ENCODE measurements at regions not wholly inside any gene's neighbourhood (a gene's known extent, or its start where the extent isn't known, plus 50 kb on each side); places are given as distances from the start of the nearest gene placed in this dataset.

GRCh38 chr12:90399357-90399756, 555.6 kb downstream of the CCER1 start:
- no peak for DNase-seq
- TF ChIP-seq CTCF (IDR thresholded peaks at IDR 0.05), result no peak
- H3K4me3 Mint-ChIP-seq, result no peak overlapping the region
- H3K36me3 Mint-ChIP-seq (ENCODE audit: low read depth), result no peaks in the 10 kb centered on the region
- H3K9me3 Mint-ChIP-seq, result peaks cover 16% of the 10 kb centered on the region
- H3K4me1 Mint-ChIP-seq (ENCODE audit: low read depth), result no peaks in the 10 kb centered on the region
- H3K27me3 Mint-ChIP-seq (ENCODE audit: insufficient read depth), result no peaks in the 10 kb centered on the region; the same call in 1 of the 2 replicates
- H3K27ac Mint-ChIP-seq, result no peak overlapping the region

- no peaks in the 10 kb centered on the region for H3K4me1 Mint-ChIP-seq (ENCODE audit: low read depth)
- H3K36me3 Mint-ChIP-seq (ENCODE audit: low read depth), result no peaks in the 10 kb centered on the region
- peaks cover 16% of the 10 kb centered on the region for H3K9me3 Mint-ChIP-seq
- no peak for TF ChIP-seq CTCF (IDR thresholded peaks at IDR 0.05)
- H3K27ac Mint-ChIP-seq, result no peak overlapping the region
- no peak for DNase-seq
- no peaks in the 10 kb centered on the region; the same call in none of the 2 replicates for H3K27me3 Mint-ChIP-seq (ENCODE audit: insufficient read depth)
- H3K4me3 Mint-ChIP-seq, result no peak overlapping the region
Measured at GRCh38 chr12:90398285-90398836, 556.6 kb downstream of the CCER1 start.

- DNase-seq, result no peak
- Mint-ChIP-seq H3K4me1 (ENCODE audit: low read depth) (no peaks in the 10 kb centered on the region), H3K27ac (no peak overlapping the region), H3K9me3 (peaks cover 16% of the 10 kb centered on the region), H3K36me3 (ENCODE audit: low read depth) (no peaks in the 10 kb centered on the region), H3K27me3 (ENCODE audit: insufficient read depth) (no peaks in the 10 kb centered on the region; the same call in none of the 2 replicates), H3K4me3 (no peak overlapping the region)
- no peak for TF ChIP-seq CTCF (IDR thresholded peaks at IDR 0.05)
Measured at GRCh38 chr12:90396556-90396955, 558.4 kb downstream of the CCER1 start.

GRCh38 chr12:90393652-90394051, 561.3 kb downstream of the CCER1 start:
- H3K4me3 Mint-ChIP-seq, result no peak overlapping the region
- H3K27ac Mint-ChIP-seq, result no peak overlapping the region
- H3K4me1 Mint-ChIP-seq (ENCODE audit: low read depth), result no peaks in the 10 kb centered on the region
- TF ChIP-seq CTCF (IDR thresholded peaks at IDR 0.05), result no peak
- peaks cover 8% of the 10 kb centered on the region; the same call in 1 of the 2 replicates for H3K9me3 Mint-ChIP-seq
- H3K27me3 Mint-ChIP-seq (ENCODE audit: insufficient read depth), result no peaks in the 10 kb centered on the region; the same call in none of the 2 replicates
- DNase-seq, result no peak
- H3K36me3 Mint-ChIP-seq (ENCODE audit: low read depth), result no peaks in the 10 kb centered on the region

- Mint-ChIP-seq H3K4me3 (no peak overlapping the region), H3K36me3 (ENCODE audit: low read depth) (no peaks in the 10 kb centered on the region), H3K27me3 (ENCODE audit: insufficient read depth) (no peaks in the 10 kb centered on the region; the same call in none of the 2 replicates), H3K4me1 (ENCODE audit: low read depth) (no peaks in the 10 kb centered on the region), H3K27ac (no peak overlapping the region), H3K9me3 (peaks cover 9% of the 10 kb centered on the region; the same call in 1 of the 2 replicates)
- TF ChIP-seq CTCF (IDR thresholded peaks at IDR 0.05), result no peak
- no peak for DNase-seq
Measured at GRCh38 chr12:90393089-90393488, 561.9 kb downstream of the CCER1 start.
